Stimulated activated CD4-positive, alpha-beta T cell treated with anti-CD3 and anti-CD28 coated beads, Interleukin-1b, Interleukin-23, amount 100 ng/mL, for 48 hours (primary cell): ENCODE measurements at regions not wholly inside any gene's neighbourhood (a gene's known extent, or its start where the extent isn't known, plus 50 kb on each side); places are given as distances from the start of the nearest gene placed in this dataset.

Experiments
- DNase-seq: peaks from one replicate; pipeline ENCODE4 v3.0.0-alpha.2; 2020

DNA sequence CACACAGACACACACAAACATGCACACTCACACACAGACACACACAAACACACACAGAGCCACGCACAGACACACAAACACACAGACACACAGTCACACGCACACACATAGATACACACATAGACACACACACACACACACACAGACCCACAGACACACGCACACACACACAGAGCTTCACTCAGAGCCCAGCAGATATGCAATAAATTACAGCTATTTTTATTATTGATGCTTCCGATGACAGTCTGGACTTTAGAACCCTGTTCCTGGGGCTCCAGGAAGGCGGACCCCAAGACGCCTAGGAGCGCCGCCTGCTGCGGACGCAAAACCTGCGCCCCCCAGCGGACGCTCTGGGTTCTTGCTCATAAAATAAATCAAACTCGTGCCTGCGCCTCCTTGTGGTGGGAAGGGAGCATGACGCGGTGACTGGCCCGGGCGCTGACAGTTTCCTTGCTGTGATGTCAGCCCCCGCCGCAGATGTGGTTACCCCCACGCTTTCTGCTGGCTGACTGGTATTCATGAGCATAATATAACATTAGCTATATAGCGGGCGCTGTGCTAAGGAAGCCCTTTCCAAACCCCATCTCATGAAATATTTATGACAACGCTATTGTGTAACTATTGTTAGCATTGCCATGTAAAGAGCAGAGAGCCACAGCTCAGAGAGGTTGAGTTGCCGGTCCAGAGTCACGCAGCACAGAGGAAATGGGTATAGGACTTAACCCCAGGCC is 64.4 kb upstream of the TM9SF2 start:
- DNase-seq: peak; percentile 95

DNA sequence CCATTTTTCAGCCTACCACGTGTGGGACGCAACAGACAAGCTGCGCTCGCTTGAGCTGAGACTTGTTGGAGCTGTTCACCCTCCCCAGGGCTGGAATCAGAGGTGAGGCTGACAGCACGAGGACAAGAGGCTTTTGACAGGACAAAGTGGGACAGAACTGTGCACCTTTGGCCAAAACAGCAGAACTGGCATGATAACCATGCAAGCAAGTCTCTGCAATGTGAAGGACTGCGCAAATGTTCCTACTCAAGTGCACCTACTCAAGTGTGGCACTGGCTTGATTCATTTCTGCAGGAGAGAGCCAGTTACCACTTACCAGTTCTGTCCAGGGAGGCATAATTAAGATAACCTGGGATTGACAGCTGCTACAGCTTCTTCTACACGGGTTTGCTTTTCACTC is 62.2 kb upstream of the TM9SF2 start:
- no peak for DNase-seq

DNA sequence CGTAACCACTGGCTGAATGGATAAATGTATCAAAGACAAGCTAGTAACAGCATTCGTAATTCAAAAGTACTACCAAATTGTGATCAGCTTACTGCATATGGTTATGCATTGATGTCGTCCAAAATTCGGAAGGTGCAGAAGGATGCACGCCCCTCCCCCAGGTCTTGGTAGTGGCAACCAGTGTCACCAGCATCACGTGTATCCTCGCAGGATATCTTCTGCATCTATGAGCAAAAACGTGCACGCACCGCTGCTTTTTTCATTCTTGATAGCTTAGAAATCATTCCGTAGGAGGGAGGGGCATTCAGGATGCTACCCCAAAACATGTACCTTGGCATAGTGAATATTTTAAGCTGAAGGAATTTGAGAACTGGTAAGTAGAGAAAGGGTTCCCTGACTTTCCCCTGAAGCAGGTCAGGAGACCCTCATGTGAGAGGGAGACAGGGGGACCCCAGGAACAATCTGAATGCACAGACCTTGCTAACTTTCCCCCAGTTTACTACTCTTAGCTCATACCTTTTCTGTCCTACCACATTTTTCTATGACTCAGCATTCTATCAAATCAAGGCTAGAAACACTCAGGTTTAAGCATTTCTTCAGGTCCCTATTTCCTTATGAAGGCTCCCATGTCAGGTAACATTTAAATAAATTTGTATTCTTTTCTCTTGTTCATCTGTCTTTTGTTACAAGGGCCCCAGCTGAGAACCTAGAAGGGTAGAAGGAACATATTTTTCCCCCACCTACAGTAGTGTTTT is 61.2 kb upstream of the TM9SF2 start:
- DNase-seq: no peak

DNA sequence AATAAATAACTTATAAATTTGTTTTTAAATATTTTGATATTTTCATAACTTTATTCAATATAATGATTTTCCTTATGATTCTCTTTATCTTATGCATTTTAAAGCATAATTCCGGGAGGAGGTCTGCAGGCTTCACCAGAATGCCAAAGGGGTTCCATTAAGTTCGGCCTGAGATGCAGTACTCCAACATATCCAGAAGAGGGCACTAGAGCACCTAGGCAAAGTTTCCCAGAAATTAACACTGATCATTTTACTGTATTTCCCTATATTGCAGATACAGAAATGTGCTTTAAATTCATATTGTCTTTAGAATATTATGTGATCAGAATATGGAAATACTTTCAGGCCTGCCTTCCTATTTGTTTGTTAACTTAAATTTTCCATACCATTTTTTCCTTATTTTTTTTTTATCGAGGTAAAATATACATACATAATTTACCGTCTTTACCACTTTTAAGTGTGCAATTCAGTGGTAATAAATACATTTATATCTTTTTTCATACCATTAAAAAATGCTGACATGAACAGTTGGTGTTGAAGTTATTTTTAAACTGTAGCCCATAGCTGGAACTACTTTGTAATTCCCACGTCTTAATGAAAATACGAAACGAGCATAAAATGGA is 58.9 kb upstream of the TM9SF2 start:
- DNase-seq: peak; percentile 52

DNA sequence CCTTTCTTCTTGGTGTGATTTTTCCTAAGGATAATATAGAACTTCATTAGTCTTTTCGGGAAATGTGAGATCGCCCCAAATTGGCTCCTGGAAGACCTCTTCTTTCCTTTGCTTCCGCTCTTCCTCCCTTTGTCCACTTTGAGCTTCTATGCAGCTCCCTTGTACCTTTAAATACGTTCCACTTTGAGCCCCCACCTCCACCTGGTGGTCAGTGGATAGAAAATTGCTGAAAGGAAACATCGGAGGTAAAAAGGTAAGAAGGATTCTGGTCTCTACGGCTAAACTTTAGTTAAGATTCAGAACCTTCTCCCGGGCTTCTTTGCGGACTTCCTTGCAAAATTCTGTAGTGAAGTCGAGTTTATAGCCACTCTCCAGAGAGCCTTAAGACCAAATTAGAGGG is 55.0 kb upstream of the TM9SF2 start:
- DNase-seq: no peak

DNA sequence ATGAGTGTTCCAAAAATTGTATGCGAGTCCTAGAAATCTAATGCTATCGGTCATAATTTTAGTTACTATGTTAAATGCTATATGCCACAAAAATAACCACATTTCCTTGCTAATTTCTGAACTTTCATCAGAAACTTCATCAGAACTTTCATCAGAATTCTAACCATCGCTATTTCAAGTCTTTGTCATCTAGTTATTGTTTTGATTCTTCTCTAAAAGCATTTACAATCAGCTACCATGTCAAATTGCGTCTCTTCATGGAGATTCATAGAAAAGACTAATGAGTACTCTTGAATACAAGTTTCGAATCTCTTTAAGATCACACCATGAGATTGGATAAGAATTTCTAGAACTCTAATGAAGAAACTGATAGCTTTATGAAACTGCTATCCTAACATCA is 52.7 kb upstream of the TM9SF2 start:
- no peak for DNase-seq

DNA sequence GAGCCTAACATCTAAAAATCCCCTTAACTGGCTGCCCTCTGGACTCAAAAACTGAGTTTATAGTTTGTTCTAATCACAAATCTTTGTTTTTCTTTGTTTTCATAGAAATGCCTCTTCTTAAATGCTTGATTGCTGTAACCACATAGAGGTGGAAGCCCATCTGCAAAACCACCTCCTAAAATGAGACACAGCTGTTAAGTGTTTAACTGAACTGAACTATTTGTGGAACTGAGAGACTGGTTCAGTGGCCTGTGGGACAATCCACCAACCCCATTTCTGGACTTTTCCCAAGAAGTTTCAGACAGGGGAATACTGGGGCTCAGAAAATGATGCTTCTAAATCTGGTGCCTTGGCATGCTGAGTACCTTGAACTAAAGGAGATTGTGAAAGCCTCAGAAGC is 50.9 kb upstream of the TM9SF2 start:
- no peak for DNase-seq
